Motor neuron (in vitro differentiated cells): ENCODE measurements at regions not wholly inside any gene's neighbourhood (a gene's known extent, or its start where the extent isn't known, plus 50 kb on each side); places are given as distances from the start of the nearest gene placed in this dataset.
A peak's percentile ranks its signal among the peaks of the same experiment; 100 is the strongest.

Experiments
- ATAC-seq, 8 experiments: fragments of 200-7000 bp; cut with Tn5 transposase; replicated peaks in 6 of 8; 2 replicates each; pipeline ENCODE4 v1.8.0; 2021; ENCODE audit warnings: mild to moderate bottlenecking in 8 of 8, moderate library complexity in 8 of 8
- H3K27ac ChIP-seq, 2 donors: fragments of 250-450 bp; sonication (Bioruptor Pico); 2 replicates each; pipeline ENCODE4 v1.9.0; 2021; ENCODE audit warnings: antibody characterized with exemption in 2 of 2, mild to moderate bottlenecking in 2 of 2, moderate library complexity in 1 of 2
- H3K4me1 ChIP-seq, 2 donors: fragments of 250-450 bp; sonication (Bioruptor Pico); replicated peaks in 1 of 2; 2 replicates each; pipeline ENCODE4 v1.6.1; 2021; ENCODE audit warnings: antibody characterized with exemption in 2 of 2, mild to moderate bottlenecking in 2 of 2, moderate library complexity in 1 of 2
- H3K4me3 ChIP-seq, 5 donors: fragments of 250-450 bp; sonication (Bioruptor Pico); 2 replicates each; pipeline ENCODE4 v1.9.0; 2021; ENCODE audit warnings: antibody characterized with exemption in 5 of 5, mild to moderate bottlenecking in 5 of 5, moderate library complexity in 4 of 5
- WGBS, 10 experiments: fragments of 450-650 bp; shearing (Covaris generic); methylation state at CpG; one replicate each; pipeline ENCODE4 v1.0.0; 2022; 5-methylcytosine and 5-hydroxymethylcytosine counted together
- in situ Hi-C, 9 experiments: fragments of 400-800 bp; cut with MboI; loops; one replicate each; pipeline ENCODE4 v1.15.0; 2021; ENCODE audit warnings: low sequenced_read_pairs in 9 of 9, low pct_unique_long_range_greater_than_20kb in 2 of 9; ENCODE audit not compliant: unreplicated experiment in 9 of 9

GRCh38 chr3:117246771-117247555, 537.4 kb downstream of the TUSC7 start:
- Histone ChIP-seq H3K4me1 (peaks cover 0 to 12% of the 10 kb centered on the region in 2 donors), H3K27ac (no peak overlapping the region), H3K4me3 (no peak overlapping the region)
- ATAC-seq = peak in 2 of 8 experiments; percentile 20 to 23
- in situ Hi-C loops = no loop called here
- 0 to 100% (median 58%) methylated on average over 1 to 2 of the region's 2 CpGs; no CpG with 5 or more reads in 3 of the 10 experiments for WGBS, 10 experiments

- ATAC-seq = peak in 4 of 8 experiments; percentile 33 to 92 (median 58)
- in situ Hi-C loops = no loop called here
- no peak overlapping the region for H3K27ac ChIP-seq
- no peak overlapping the region for H3K4me3 ChIP-seq
- peaks cover 0 to 15% of the 10 kb centered on the region in 2 donors for H3K4me1 ChIP-seq
- WGBS, 10 experiments = 0 to 100% (median 100%) methylated on average over 1 of the region's 1 CpG; no CpG with 5 or more reads in 4 of the 10 experiments
Observed at GRCh38 chr3:117248153-117248552, 538.6 kb downstream of the TUSC7 start.

- no peak overlapping the region for H3K4me3 ChIP-seq
- H3K27ac ChIP-seq = no peak overlapping the region
- WGBS, 10 experiments = 13 to 82% (median 57%) methylated on average over 1 to 2 of the region's 2 CpGs
- in situ Hi-C loops = no loop called here
- ATAC-seq = peak in 2 of 8 experiments; percentile 25 to 36
- peaks cover 0 to 27% of the 10 kb centered on the region in 2 donors for H3K4me1 ChIP-seq
Observed at GRCh38 chr3:117252208-117252607, 542.6 kb downstream of the TUSC7 start.

GRCh38 chr3:117252651-117253050, 543.1 kb downstream of the TUSC7 start:
- in situ Hi-C loops = no loop called here
- ATAC-seq = no peak

GRCh38 chr3:117253636-117254035, 544.1 kb downstream of the TUSC7 start:
- in situ Hi-C loops = no loop called here
- Histone ChIP-seq H3K4me3 (no peak overlapping the region), H3K27ac (no peak overlapping the region), H3K4me1 (peaks cover 0 to 22% of the 10 kb centered on the region in 2 donors)
- ATAC-seq = no peak
- 0 to 100% (median 75%) methylated on average over 1 to 2 of the region's 2 CpGs; no CpG with 5 or more reads in 4 of the 10 experiments for WGBS, 10 experiments

More at GRCh38 chr3:117252651-117253050, 543.1 kb downstream of the TUSC7 start:
- peaks cover 0 to 24% of the 10 kb centered on the region in 2 donors for H3K4me1 ChIP-seq
- H3K27ac ChIP-seq = no peak overlapping the region
- no peak overlapping the region for H3K4me3 ChIP-seq

GRCh38 chr3:117254985-117255384, 545.4 kb downstream of the TUSC7 start:
- Histone ChIP-seq H3K4me3 (no peak overlapping the region), H3K27ac (no peak overlapping the region), H3K4me1 (peaks cover 0 to 22% of the 10 kb centered on the region in 2 donors)
- WGBS, 10 experiments = 0 to 100% (median 77%) methylated on average over 1 to 3 of the region's 3 CpGs
- in situ Hi-C loops = no loop called here
- peak in 2 of 8 experiments; percentile 24 to 61 for ATAC-seq

- no peak for ATAC-seq
- no peak overlapping the region for H3K27ac ChIP-seq
- H3K4me1 ChIP-seq = peaks cover 0 to 22% of the 10 kb centered on the region in 2 donors
- in situ Hi-C loops = no loop called here
- H3K4me3 ChIP-seq = no peak overlapping the region
- 0 to 100% (median 93%) methylated on average over 1 of the region's 1 CpG; no CpG with 5 or more reads in 2 of the 10 experiments for WGBS, 10 experiments
Observed at GRCh38 chr3:117255736-117256135, 546.2 kb downstream of the TUSC7 start.

- 0 to 83% (median 25%) methylated on average over 1 to 2 of the region's 2 CpGs; no CpG with 5 or more reads in 5 of the 10 experiments for WGBS, 10 experiments
- no peaks in the 10 kb centered on the region for H3K4me1 ChIP-seq
- H3K27ac ChIP-seq = no peak overlapping the region
- in situ Hi-C loops = no loop called here
- no peak overlapping the region for H3K4me3 ChIP-seq
- no peak for ATAC-seq
Observed at GRCh38 chr3:117261983-117262421, 552.4 kb downstream of the TUSC7 start.

- Histone ChIP-seq H3K4me1 (no peaks in the 10 kb centered on the region), H3K4me3 (no peak overlapping the region), H3K27ac (no peak overlapping the region)
- ATAC-seq = no peak
- in situ Hi-C loops = no loop called here
- WGBS, 10 experiments = 23 to 100% (median 87%) methylated on average over 1 to 3 of the region's 3 CpGs; no CpG with 5 or more reads in 1 of the 10 experiments
Observed at GRCh38 chr3:117263270-117263669, 553.7 kb downstream of the TUSC7 start.

- no peak overlapping the region for H3K4me3 ChIP-seq
- H3K27ac ChIP-seq = no peak overlapping the region
- ATAC-seq = peak in 6 of 8 experiments; percentile 41 to 54 (median 44)
- H3K4me1 ChIP-seq = no peaks in the 10 kb centered on the region
- 0 to 100% (median 63%) methylated on average over 1 of the region's 1 CpG; no CpG with 5 or more reads in 1 of the 10 experiments for WGBS, 10 experiments
- in situ Hi-C loops = no loop called here
Observed at GRCh38 chr3:117263745-117264144, 554.2 kb downstream of the TUSC7 start.

- peak in 2 of 8 experiments; percentile 36 to 48 for ATAC-seq
- H3K27ac ChIP-seq = no peak overlapping the region
- in situ Hi-C loops = no loop called here
- H3K4me1 ChIP-seq = no peaks in the 10 kb centered on the region
- WGBS, 10 experiments = 0 to 100% (median 57%) methylated on average over 1 to 2 of the region's 2 CpGs; no CpG with 5 or more reads in 1 of the 10 experiments
- no peak overlapping the region for H3K4me3 ChIP-seq
Observed at GRCh38 chr3:117264204-117264994, 554.8 kb downstream of the TUSC7 start.

GRCh38 chr3:117266806-117267205, 557.2 kb downstream of the TUSC7 start:
- no peak for ATAC-seq
- H3K4me3 ChIP-seq = no peak overlapping the region
- in situ Hi-C loops = no loop called here
- H3K27ac ChIP-seq = no peak overlapping the region
- H3K4me1 ChIP-seq = no peaks in the 10 kb centered on the region

GRCh38 chr3:117268318-117268717, 558.7 kb downstream of the TUSC7 start:
- no peak for ATAC-seq
- 0 to 100% (median 80%) methylated on average over 1 to 2 of the region's 2 CpGs; no CpG with 5 or more reads in 1 of the 10 experiments for WGBS, 10 experiments
- no peak overlapping the region for H3K27ac ChIP-seq
- H3K4me1 ChIP-seq = peaks cover 0 to 3% of the 10 kb centered on the region in 2 donors
- in situ Hi-C loops = no loop called here
- no peak overlapping the region for H3K4me3 ChIP-seq
